IMR-90 (cell line): ENCODE measurements at regions not wholly inside any gene's neighbourhood (a gene's known extent, or its start where the extent isn't known, plus 50 kb on each side); places are given as distances from the start of the nearest gene placed in this dataset.

Source experiments
- ATAC-seq: fragments of 200-7000 bp; cut with Tn5 transposase; 2 replicates; pipeline ENCODE4 v1.9.1; 2020; ENCODE audit warnings: low read depth, mild to moderate bottlenecking, moderate library complexity
- BruUV-seq: library from RNA; stranded (reverse); fragments of 400-500 nt; replicated peaks from 2 replicates; lab custom pipeline; 2021; lab: Mats Ljungman, UMichigan
- CTCF ChIA-PET: fragments of 300-600 bp; formaldehyde crosslinking; extraction: SDS; loops from one replicate; lab custom pipeline; 2021; ENCODE audit warnings: antibody characterized with exemption; lab: Yijun Ruan, JAX
- POLR2A ChIA-PET: fragments of 300-600 bp; sonication (Branson Sonifier 250); formaldehyde crosslinking; loops from one replicate; lab custom pipeline; 2022; ENCODE audit warnings: antibody characterized with exemption; ENCODE audit not compliant: unreplicated experiment; lab: Charles Lee
- DNase-seq: peaks from one replicate; pipeline ENCODE4 v3.0.0; 2013
- H2AFZ ChIP-seq: replicated peaks from 2 replicates; pipeline ENCODE3; 2013; ENCODE audit warnings: low read length, mild to moderate bottlenecking; ENCODE audit not compliant: poor library complexity
- H2AK5ac ChIP-seq: 2 replicates; pipeline ENCODE4 v1.6.1; 2013; ENCODE audit warnings: low read depth, low read length, inconsistent platforms
- H2AK9ac ChIP-seq: replicated peaks from 2 replicates; pipeline ENCODE3; 2013; ENCODE audit warnings: mild to moderate bottlenecking, low read depth, low read length, moderate library complexity; ENCODE audit not compliant: poor library complexity
- H2BK120ac ChIP-seq: 2 replicates; pipeline ENCODE4 v1.6.1; 2013; ENCODE audit warnings: low read depth, low read length, inconsistent platforms
- H2BK15ac ChIP-seq: 3 replicates; pipeline ENCODE4 v1.6.1; 2013; ENCODE audit warnings: low read depth, low read length, inconsistent platforms
- H2BK20ac ChIP-seq: 2 replicates; pipeline ENCODE4 v1.6.1; 2013; ENCODE audit warnings: low read depth, mild to moderate bottlenecking, inconsistent platforms, low read length, moderate library complexity
- H2BK5ac ChIP-seq: 2 replicates; pipeline ENCODE4 v1.6.1; 2013; ENCODE audit warnings: mild to moderate bottlenecking, low read depth, low read length, inconsistent platforms; ENCODE audit not compliant: poor library complexity, severe bottlenecking
- H3K14ac ChIP-seq: replicated peaks from 2 replicates; pipeline ENCODE4 v1.6.1; 2013; ENCODE audit warnings: low read depth, low read length, inconsistent platforms
- H3K18ac ChIP-seq: 2 replicates; pipeline ENCODE4 v1.6.1; 2013; ENCODE audit warnings: low read depth, low read length, control low read depth
- H3K23ac ChIP-seq: 2 replicates; pipeline ENCODE4 v1.6.1; 2013; ENCODE audit warnings: low read depth, low read length, inconsistent platforms
- H3K27ac ChIP-seq: 2 replicates; pipeline ENCODE4 v1.5.1; 2013; ENCODE audit warnings: mild to moderate bottlenecking, control low read depth, low read length; ENCODE audit not compliant: insufficient read depth
- H3K27me3 ChIP-seq: 2 replicates; pipeline ENCODE4 v1.6.1; 2013; ENCODE audit warnings: low read length; ENCODE audit not compliant: control insufficient read depth, insufficient read depth
- H3K36me3 ChIP-seq: 2 replicates; pipeline ENCODE4 v1.6.1; 2013; ENCODE audit warnings: low read length, mixed read lengths; ENCODE audit not compliant: control insufficient read depth, insufficient read depth
- H3K4ac ChIP-seq: 2 replicates; pipeline ENCODE4 v1.6.1; 2013; ENCODE audit warnings: low read depth, low read length, inconsistent platforms
- H3K4me1 ChIP-seq: 2 replicates; pipeline ENCODE4 v1.6.1; 2013; ENCODE audit warnings: low read length, mixed read lengths; ENCODE audit not compliant: control insufficient read depth, insufficient read depth
- H3K4me2 ChIP-seq: 2 replicates; pipeline ENCODE4 v1.6.1; 2013; ENCODE audit warnings: low read depth, mild to moderate bottlenecking, control low read depth, low read length, moderate library complexity
- H3K4me3 ChIP-seq: 2 replicates; pipeline ENCODE4 v1.5.1; 2013; ENCODE audit warnings: low read depth, mild to moderate bottlenecking, control low read depth, low read length, moderate library complexity; ENCODE audit not compliant: insufficient read depth
- H3K56ac ChIP-seq: 2 replicates; pipeline ENCODE4 v1.6.1; 2013; ENCODE audit warnings: low read length, inconsistent platforms; ENCODE audit not compliant: insufficient read depth; ENCODE audit errors: extremely low read depth
- H3K79me1 ChIP-seq, 2 experiments: 2 replicates each; pipeline ENCODE4 v1.6.1; 2013; ENCODE audit warnings: low read length in 2 of 2, inconsistent platforms in 1 of 2, low read depth in 1 of 2
- H3K9ac ChIP-seq: 2 replicates; pipeline ENCODE4 v1.6.1; 2013; ENCODE audit warnings: low read depth, low read length, control low read depth
- H3K9me1 ChIP-seq: 2 replicates; pipeline ENCODE4 v1.6.1; 2013; ENCODE audit warnings: low read length, inconsistent platforms; ENCODE audit not compliant: insufficient read depth
- H3K9me3 ChIP-seq: 2 replicates; pipeline ENCODE4 v1.6.1; 2013; ENCODE audit warnings: low read length; ENCODE audit not compliant: control insufficient read depth, insufficient read depth
- H4K20me1 ChIP-seq: 2 replicates; pipeline ENCODE4 v1.6.1; 2013; ENCODE audit warnings: low read length, inconsistent platforms; ENCODE audit not compliant: insufficient read depth
- H4K5ac ChIP-seq: 2 replicates; pipeline ENCODE4 v1.6.1; 2013; ENCODE audit warnings: mild to moderate bottlenecking, low read depth, low read length, control low read depth
- H4K8ac ChIP-seq, 2 experiments: 2 replicates each; pipeline ENCODE4 v1.6.1; 2013; ENCODE audit warnings: low read depth in 2 of 2, low read length in 2 of 2, control low read depth in 1 of 2, inconsistent platforms in 1 of 2
- H4K91ac ChIP-seq: 2 replicates; pipeline ENCODE4 v1.6.1; 2013; ENCODE audit warnings: low read depth, low read length, inconsistent platforms; ENCODE audit not compliant: insufficient read depth
- BHLHE40 ChIP-seq: fragments of 150-350 bp; IDR thresholded peaks from 2 replicates; pipeline ENCODE4 v1.6.1; 2016; ENCODE audit warnings: mild to moderate bottlenecking, low read depth, low read length
- CEBPB ChIP-seq: IDR thresholded peaks from 2 replicates; pipeline ENCODE4 v1.6.1; 2012; ENCODE audit warnings: low read depth, low read length, improper control_type of control experiment
- CHD1 ChIP-seq: IDR thresholded peaks from 2 replicates; pipeline ENCODE4 v1.6.1; 2012; ENCODE audit warnings: low read depth, low read length, improper control_type of control experiment
- CTCF ChIP-seq: conservative IDR thresholded peaks from 2 replicates; pipeline ENCODE4 v1.5.1; 2012; ENCODE audit warnings: mild to moderate bottlenecking, low read depth, low read length, improper control_type of control experiment
- ELK1 ChIP-seq: fragments of 150-350 bp; IDR thresholded peaks from 2 replicates; pipeline ENCODE4 v1.6.1; 2016; ENCODE audit warnings: low read depth, mild to moderate bottlenecking, low read length, moderate library complexity, borderline replicate concordance
- FOS ChIP-seq: fragments of 150-350 bp; IDR thresholded peaks from 2 replicates; pipeline ENCODE4 v1.6.1; 2016; ENCODE audit warnings: low read depth, low read length
- MAFK ChIP-seq: IDR thresholded peaks from 2 replicates; pipeline ENCODE4 v1.6.1; 2012; ENCODE audit warnings: low read depth, low read length, improper control_type of control experiment
- MAZ ChIP-seq: IDR thresholded peaks from 2 replicates; pipeline ENCODE4 v1.6.1; 2012; ENCODE audit warnings: low read depth, mild to moderate bottlenecking, low read length, improper control_type of control experiment, moderate library complexity, borderline replicate concordance
- MXI1 ChIP-seq: IDR thresholded peaks from 2 replicates; pipeline ENCODE4 v1.6.1; 2012; ENCODE audit warnings: low read depth, mild to moderate bottlenecking, low read length, moderate library complexity, borderline replicate concordance
- NFE2L2 ChIP-seq: fragments of 150-350 bp; IDR thresholded peaks from 2 replicates; pipeline ENCODE4 v1.6.1; 2016; ENCODE audit warnings: low read depth, mild to moderate bottlenecking, low read length
- POLR2A ChIP-seq: IDR thresholded peaks from 2 replicates; pipeline ENCODE4 v1.6.1; 2012; ENCODE audit warnings: mild to moderate bottlenecking, low read depth, low read length
- RAD21 ChIP-seq: IDR thresholded peaks from 2 replicates; pipeline ENCODE4 v1.6.1; 2012; ENCODE audit warnings: low read length, improper control_type of control experiment
- RCOR1 ChIP-seq: IDR thresholded peaks from 2 replicates; pipeline ENCODE4 v1.6.1; 2012; ENCODE audit warnings: mild to moderate bottlenecking, low read length, improper control_type of control experiment; ENCODE audit not compliant: insufficient replicate concordance
- RFX5 ChIP-seq: IDR thresholded peaks from 2 replicates; pipeline ENCODE4 v1.8.0; 2012; ENCODE audit warnings: low read depth, mild to moderate bottlenecking, low read length, moderate library complexity
- SMC3 ChIP-seq: fragments of 150-350 bp; IDR thresholded peaks from 2 replicates; pipeline ENCODE4 v1.6.1; 2016; ENCODE audit warnings: low read depth, mild to moderate bottlenecking, antibody characterized with exemption, low read length, moderate library complexity
- USF2 ChIP-seq: fragments of 150-350 bp; IDR thresholded peaks from 2 replicates; pipeline ENCODE4 v1.6.1; 2017; ENCODE audit warnings: mild to moderate bottlenecking, antibody characterized with exemption, low read length, low read depth
- WGBS, 2 experiments: methylation state at CpG; one replicate each; pipeline versions ENCODE4 v1.1.5 to v1.1.7; 2013; ENCODE audit warnings: missing lambda C conversion rate in 2 of 2; ENCODE audit not compliant: insufficient read length in 1 of 2; ENCODE audit errors: extremely low coverage in 2 of 2; 5-methylcytosine and 5-hydroxymethylcytosine counted together
- dilution Hi-C: fragments of 300-500 bp; cut with HindIII; formaldehyde crosslinking; loops from one replicate; pipeline ENCODE4 v1.14.3; 2018; ENCODE audit warnings: low sequenced_read_pairs; ENCODE audit not compliant: unreplicated experiment
- in situ Hi-C: fragments of 300-500 bp; cut with MboI; formaldehyde crosslinking; loops from 3 replicates; pipeline ENCODE4 v1.14.3; 2019; ENCODE audit warnings: low sequenced_read_pairs, inconsistent platforms, mixed read lengths
- intact Hi-C: fragments of 100-400 bp; cut with micrococcal nuclease; formaldehyde crosslinking; loops from 2 replicates; pipeline ENCODE4 v1.10.0; 2022

- dilution Hi-C loops = no loop called here
- no peak overlapping the region for H3K9ac ChIP-seq
- no peak overlapping the region for H3K56ac ChIP-seq
- POLR2A ChIA-PET = no interaction called here
- no peaks in the 10 kb centered on the region for H4K20me1 ChIP-seq
- H3K9me3 ChIP-seq = no peaks in the 10 kb centered on the region
- no CpG with 5 or more reads among the region's 6 CpGs for WGBS, 2 experiments
- H3K27ac ChIP-seq = no peak overlapping the region
- no peak overlapping the region for H4K8ac ChIP-seq
- H2AK9ac ChIP-seq = no peak overlapping the region
- H2AFZ ChIP-seq = no peak overlapping the region
- H3K14ac ChIP-seq = no peak overlapping the region
- no peak overlapping the region for H2BK20ac ChIP-seq
- no peaks in the 10 kb centered on the region for H3K9me1 ChIP-seq
- BruUV-seq = no TSS peak
- no peak for DNase-seq
- H2BK5ac ChIP-seq = no peak overlapping the region
- no peaks in the 10 kb centered on the region for H3K4me1 ChIP-seq
- H4K91ac ChIP-seq = no peak overlapping the region
- H3K36me3 ChIP-seq = no peaks in the 10 kb centered on the region
- TF ChIP-seq RAD21 = no peak
- no peak for TF ChIP-seq CTCF
- no peak for TF ChIP-seq CEBPB
- no peak for TF ChIP-seq MAZ
- no peak for TF ChIP-seq ELK1
- TF ChIP-seq SMC3 = no peak
- TF ChIP-seq CHD1 = no peak
- no peak for TF ChIP-seq RFX5
- TF ChIP-seq MXI1 = no peak
- TF ChIP-seq MAFK = no peak
- TF ChIP-seq NFE2L2 = no peak
- TF ChIP-seq BHLHE40 = no peak
- TF ChIP-seq RCOR1 = no peak
- no peak for TF ChIP-seq FOS
- TF ChIP-seq POLR2A = no peak
- no peak for TF ChIP-seq USF2
- no peak overlapping the region for H2BK15ac ChIP-seq
- no peak overlapping the region for H3K4me2 ChIP-seq
- CTCF ChIA-PET = no interaction called here
- no peaks in the 10 kb centered on the region for H3K79me1 ChIP-seq
- no peak overlapping the region for H4K5ac ChIP-seq
- H3K23ac ChIP-seq = no peak overlapping the region
- intact Hi-C loops = no loop called here
- no peaks in the 10 kb centered on the region; the same call in 1 of the 2 replicates for H3K27me3 ChIP-seq
- no peak overlapping the region for H3K4ac ChIP-seq
- no peak overlapping the region for H2AK5ac ChIP-seq
- no peak overlapping the region for H2BK120ac ChIP-seq
- H3K18ac ChIP-seq = no peak overlapping the region
- in situ Hi-C loops = no loop called here
- no peak for ATAC-seq
- H3K4me3 ChIP-seq = no peak overlapping the region
These were observed 244.1 kb downstream of the BMP7 start for GRCh38 chr20:57022306-57022705.
